ENCODE measurements at regions not wholly inside any gene's neighbourhood (a gene's known extent, or its start where the extent isn't known, plus 50 kb on each side); places are given as distances from the start of the nearest gene placed in this dataset.

DNA sequence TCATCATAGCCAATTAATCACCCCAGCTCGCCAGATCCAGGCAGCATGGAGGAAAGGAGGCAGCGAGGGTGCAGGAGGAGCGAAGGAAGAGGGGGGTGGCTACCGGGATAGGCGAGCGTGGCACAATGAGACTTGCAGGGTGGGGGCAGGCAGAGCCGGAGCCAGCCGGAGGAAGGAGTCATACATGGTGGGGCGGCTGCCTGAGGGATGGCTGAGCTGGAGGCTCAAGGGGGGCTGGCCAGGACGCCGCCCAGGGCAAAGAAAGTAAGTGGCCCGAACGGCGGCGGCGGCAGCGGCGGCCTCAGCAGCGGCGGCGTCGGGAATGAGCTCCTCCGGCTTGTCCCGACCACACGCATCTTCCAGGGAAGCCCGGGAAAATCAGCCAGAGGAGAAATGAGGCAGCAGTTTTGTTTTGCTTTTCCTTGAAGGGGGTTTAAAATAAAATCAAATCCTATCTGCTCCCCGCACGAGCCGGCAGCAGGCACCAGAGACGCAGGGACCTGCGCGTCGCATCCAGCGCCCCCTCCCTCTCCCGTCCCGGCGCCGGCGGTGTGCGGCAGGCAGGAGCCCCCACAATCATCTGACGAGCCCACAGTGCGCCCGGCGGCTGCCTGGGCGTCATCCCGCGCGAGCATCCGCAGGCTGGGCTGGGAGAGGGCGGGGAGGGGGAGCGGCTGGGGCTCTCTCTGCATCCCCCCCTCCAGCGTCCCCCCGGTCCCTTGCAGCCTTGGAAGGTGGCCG, 263.6 kb downstream of the CTTN start:
- no peak for DNase-seq

DNA sequence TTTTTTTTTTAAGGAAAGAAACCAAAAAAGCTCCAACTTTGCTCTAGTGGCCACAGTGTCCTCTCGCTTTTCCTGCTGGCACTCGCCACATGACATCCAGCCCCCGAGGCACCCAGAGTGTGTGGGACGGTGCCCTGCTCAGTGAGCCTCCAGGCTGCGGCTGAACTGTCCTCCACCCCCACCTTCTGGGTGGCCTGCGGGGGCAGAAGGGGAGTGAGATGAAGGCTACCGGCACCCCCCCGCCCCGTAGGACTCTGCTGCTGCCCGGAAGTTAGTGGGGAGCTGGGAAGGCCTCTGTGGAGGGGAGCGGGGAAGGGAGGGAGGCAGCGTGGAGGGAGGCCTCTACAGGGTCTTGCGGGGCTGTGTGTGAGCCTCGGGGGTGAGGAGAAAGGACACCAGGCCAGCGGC, 264.4 kb downstream of the CTTN start:
- no peak for DNase-seq

DNA sequence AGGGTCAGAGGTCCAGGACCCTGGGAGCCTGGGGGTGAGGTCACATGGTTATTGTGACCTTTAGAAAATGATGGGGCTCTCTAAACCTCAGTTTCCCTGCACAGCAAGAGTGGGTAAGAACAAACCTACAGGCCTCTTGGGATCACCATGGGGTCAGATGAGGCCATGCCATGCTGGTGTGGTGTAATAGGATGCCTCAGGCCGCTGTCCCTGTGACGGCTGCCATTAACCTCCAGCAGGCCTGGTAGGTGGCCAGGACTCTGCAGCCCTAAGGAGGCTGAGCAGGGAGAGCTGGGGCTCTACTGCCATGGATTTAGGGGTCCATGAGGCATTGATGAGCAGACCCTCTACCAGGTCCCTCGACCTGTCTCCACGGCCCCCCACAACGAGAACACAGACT, 265.5 kb downstream of the CTTN start:
- no peak for DNase-seq

DNA sequence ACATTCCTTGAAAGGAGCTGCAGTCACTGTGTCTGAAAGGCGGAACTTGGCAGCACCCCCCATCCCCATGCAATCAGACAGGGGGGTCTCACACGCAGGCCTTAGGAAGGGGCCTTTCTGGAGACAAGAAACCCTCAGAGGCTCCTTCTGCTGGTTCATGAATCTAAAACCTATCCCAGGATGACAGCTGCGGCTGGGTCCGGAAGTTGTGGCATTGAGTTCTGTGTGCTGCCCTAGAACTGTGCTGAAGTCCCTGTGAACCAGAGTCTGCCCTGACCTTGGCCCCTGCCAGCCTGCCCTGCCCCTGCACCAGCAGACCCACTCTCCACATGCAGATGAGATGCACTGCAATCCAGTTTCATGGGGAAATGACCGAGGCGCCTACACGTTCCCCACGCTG, 268.0 kb downstream of the CTTN start:
- DNase-seq: no peak

DNA sequence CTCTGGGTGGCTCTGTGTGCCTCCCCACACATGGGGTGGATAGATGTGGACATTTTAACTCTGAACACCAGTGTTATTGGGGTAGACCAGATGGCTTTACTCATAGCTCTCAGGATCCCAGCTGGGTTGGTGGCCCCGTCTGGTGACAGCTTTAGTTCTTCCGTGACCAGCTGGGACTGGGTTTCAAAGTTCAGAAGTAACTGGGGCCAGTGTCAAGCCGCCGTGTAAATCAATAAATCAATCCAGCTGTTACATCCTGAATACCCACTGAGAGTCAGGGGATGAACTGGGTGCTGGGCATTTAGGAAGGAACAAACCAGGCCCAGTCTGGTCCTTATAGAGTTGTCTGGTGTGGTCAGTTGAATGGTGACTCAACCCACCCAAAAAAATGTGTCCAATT, 269.4 kb downstream of the CTTN start:
- DNase-seq: no peak

DNA sequence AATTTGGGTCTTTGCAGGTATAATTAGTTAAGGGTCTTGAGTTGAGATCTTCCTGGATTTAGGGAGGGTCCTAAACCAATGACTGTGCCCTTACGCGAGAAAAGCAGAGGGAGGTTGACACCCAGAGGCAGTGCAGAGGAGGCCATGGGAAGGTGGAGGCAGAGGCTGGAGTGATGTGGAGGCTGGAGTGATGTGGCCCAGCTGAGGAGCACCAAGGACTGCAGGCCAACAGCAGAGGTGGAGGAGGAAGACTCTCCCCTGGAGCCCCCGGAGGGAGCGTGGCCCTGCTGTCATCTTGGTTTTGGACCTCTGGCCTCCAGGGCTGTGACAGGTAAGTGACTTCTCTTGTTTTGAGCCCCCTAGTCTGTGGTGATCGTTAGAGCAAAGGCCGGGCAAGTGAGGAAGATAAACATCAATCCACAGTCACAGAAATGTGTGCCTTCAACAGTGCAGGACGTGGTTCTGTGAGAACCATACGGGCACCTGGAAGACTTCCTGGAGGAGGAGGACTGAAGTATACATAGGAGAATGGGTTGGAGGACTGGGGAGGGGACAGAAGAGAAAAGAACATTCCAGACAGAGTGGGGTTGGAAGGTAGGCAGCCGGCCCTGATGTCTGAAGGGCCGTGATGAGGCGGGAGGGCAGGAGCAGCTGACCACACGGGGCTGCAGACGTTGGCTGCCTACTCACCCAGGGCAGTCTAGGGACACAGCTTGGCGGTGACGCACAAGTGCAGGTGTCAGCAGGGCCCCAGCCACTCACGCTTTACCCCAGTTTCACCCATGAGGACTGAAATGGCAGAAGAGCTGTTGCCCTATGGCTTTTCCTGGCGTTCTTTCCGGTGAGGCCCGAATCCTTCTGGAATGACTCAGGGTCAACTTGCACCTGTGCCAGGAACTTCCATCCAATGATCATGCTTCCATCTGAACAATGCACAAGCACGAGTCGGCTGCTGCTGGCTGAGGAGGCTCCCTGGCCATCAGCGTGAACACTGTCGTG, 270.2 kb downstream of the CTTN start:
- DNase-seq: no peak

DNA sequence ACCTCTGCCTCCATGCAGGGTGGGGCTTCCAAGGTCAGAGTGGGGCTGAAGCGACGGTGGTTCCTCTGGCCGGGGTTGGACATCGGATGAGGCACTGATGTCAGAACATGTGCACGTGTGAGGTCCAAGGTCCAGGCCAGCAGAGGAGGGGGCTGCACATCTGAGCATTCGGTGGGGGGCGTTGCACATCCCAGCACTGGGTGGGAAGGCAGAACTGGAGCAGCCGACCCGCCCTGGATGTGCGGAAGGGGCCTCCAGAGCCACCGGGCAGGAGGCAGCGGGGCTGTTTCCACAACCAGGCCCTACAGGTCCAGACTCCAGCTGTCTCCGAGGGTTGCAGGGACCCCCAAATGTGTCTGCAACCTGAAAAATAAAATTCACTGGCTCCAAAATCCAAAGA, 271.0 kb downstream of the CTTN start:
- no peak for DNase-seq

DNA sequence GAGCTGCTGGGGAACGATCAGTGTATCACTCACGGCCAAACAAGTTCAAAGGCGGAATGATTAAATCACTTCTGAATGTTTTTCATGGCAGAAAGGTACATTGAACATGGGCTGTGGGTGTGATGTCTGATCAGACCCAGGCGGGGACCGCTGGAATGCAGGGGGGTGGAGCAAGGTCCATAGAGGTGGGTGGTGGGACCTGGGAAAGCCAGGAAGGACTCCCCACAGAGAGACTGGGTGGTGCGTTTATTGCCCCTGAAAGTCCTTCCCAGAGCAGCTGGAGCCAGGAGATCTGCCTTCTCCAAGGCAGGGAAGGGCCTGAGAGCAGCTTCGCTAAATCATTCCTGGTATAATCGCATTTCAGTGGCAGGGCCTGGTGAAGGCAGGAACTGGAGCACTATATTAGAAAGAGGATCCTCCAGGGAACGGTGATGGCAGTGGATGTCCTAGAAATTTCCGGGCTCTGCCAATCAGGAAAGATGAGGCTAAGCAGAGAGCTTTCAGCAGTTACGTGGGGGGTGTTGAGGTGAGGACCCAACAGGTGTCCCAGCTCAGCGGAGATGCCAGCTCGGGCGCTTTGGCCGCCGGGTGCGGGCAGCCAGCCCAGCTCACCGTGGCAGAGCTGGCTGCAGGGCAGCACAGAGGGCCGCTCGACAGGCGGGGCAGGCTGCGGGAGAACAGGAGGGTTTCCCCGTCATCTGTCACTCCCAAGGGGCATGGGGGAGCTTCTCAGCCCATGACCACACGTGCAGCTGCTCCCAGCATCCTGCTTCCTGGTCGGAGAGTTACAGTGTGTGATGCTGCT, 271.7 kb downstream of the CTTN start:
- no peak for DNase-seq

DNA sequence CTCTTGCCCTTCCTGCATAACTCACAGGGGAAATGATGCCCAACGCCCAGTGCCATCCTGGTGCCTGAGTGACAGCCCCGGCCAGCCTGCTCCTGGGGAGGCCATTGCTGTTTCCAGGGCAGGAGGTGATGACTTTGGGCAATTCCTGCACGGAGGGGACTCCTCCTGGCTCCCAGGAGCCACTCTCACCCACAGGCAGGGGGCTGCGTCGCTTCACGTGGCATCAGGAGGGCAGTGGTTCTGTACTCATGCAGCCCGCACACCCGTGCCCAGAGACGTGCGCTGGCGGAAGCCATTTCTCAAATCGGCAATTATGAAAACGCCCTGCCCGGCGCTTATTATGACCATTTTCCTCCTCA, 272.3 kb downstream of the CTTN start:
- DNase-seq: no peak

DNA sequence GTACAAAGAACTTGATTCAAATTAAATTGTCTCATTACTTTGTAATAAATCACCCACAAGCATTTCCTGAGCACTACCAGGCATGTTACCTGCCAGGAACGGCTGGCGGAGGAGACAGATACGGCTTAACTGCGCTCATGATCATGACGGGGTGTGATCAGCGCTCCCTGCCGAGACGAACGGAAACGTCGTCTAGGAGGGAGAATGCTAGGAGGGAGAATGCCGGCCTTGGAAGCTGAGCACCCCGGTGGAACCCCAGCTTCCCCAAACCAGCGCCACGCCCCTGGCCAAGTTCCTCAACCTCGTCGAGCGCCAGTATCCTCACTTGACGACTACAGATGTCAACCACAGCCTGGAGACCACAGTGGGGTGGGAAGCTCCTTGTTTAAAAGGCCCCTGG, 272.8 kb downstream of the CTTN start:
- DNase-seq: no peak

DNA sequence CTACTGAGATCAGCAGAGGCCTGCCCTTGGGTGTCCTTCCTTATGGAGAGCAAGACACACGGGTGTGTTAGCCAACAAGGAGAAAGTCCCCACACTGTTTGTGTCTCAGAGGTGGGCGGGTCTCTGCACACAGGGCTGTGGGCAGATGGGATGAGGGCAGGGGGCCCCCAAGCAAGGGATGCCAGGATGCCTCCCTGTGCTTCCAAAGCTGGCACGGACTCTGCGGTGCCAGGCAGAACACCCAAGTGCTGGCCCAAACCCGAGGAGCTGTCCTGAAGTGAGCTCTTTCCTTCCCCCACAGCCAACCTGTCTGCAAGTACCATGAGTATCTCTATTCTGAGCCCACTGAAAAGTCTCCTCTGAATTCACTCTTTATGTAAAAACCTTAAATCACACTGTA, 273.3 kb downstream of the CTTN start:
- DNase-seq: no peak

DNA sequence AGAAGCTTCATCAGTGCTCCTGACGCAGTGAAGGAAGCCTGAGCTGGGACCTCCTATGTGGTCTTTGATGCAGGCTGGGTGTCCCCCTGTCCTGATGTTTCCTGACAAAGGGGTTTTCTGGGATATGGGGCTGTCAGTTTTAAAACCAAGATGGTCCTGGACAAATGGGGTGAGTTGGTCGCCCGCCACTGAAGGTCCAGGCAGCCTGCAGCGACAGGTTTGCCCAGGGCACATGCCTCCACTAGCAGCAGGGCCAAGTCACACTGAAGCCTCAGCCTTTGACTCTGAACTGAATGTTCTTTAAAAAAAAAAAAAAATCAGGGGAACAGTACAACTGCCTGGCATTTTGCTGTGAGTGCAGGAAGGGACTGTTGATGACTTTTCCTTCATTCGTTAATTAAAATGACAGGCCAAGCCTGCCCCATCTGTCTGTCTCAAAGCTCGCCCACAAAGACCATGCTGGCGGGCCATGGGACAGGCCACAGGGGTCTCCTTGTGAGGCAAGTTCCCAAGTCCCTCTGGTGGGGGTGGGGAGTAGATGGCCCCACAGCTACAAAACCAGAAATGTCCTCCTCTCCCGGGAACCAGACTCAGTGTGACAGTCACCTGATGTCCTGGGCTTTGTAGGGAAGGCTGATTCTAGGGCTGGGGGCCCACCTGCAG, 274.8 kb downstream of the CTTN start:
- no peak for DNase-seq

DNA sequence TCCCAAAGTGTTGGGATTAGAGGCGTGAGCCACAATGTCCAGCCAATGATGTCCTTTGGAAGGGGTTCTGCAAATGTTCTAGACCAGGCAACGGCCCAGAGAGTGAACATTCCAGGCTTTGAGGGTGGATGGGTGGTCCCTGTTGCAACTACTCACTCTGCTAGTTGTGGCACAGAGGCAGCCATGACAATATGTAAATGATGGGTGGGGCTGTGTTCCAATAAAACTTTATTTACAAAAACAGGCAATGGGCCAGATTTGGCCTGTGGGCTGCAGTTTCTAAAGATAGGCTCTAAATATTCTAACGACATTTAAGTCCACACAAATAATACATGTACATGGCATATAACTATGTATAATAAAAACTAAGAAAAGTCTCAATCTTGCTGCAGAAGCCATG, 276.3 kb downstream of the CTTN start:
- DNase-seq: no peak

DNA sequence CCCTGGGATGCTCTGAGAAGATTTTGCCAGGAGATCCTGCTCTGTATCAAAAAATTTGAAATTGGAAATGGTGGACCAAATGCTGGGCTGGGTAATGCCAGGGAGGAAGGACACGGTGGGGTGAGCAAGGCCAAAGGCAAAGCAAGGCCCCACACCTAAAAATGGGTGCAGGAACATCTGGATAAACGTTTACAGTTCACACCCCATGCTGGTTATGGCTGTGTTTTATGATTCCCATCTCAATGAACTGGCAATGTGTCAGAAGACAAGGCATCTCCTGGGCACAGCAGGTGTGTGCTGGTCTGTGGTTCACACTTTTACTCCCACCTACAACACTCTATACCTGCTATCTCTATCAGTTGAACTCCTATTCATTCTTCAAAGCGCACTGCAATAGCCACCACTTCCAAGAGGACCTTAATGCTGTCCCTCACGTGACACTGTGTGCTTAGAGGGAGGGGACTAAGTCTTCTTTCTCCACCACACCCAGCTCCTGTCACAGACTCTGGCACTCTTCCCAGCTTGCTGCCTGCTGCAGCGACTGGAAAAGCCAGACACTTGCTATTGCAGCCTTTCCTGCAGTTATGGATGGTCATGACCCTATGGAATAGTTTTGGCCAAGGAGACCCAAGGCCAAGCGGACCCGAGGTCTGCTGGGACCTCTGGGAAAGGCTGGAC, 277.5 kb downstream of the CTTN start:
- no peak for DNase-seq

DNA sequence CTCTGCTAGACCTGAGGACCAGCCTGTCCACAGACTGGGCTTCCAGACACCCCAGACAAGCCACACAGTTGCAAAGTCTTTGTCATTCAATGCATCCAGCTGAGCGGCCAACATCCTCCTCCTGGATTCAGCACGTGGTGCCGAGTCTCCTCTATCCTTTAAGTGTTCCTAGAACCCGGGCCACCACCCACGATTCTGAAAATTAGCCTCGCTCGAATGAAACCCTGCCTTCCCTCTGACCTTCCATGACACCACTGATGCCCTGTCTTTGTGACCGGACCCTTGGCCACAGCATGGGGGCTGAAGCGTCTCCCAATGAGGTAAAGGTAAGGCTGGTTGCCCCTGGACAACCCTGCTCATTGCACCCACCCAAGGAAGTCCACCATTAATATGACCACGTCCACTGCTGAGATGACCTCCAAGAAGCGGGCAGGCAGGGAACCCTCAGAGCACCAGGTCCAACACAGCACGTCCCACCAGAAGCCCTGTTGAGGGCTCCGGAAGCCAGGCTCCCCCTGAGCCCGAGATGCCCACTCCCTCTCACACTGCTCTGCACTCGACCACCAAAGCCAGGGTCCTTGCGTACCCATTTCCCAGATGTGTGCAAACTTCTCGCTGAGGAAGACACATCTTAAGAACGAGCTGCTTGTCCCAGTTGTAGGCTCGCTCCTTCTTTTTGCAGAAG, 279.0 kb downstream of the CTTN start:
- DNase-seq: no peak

DNA sequence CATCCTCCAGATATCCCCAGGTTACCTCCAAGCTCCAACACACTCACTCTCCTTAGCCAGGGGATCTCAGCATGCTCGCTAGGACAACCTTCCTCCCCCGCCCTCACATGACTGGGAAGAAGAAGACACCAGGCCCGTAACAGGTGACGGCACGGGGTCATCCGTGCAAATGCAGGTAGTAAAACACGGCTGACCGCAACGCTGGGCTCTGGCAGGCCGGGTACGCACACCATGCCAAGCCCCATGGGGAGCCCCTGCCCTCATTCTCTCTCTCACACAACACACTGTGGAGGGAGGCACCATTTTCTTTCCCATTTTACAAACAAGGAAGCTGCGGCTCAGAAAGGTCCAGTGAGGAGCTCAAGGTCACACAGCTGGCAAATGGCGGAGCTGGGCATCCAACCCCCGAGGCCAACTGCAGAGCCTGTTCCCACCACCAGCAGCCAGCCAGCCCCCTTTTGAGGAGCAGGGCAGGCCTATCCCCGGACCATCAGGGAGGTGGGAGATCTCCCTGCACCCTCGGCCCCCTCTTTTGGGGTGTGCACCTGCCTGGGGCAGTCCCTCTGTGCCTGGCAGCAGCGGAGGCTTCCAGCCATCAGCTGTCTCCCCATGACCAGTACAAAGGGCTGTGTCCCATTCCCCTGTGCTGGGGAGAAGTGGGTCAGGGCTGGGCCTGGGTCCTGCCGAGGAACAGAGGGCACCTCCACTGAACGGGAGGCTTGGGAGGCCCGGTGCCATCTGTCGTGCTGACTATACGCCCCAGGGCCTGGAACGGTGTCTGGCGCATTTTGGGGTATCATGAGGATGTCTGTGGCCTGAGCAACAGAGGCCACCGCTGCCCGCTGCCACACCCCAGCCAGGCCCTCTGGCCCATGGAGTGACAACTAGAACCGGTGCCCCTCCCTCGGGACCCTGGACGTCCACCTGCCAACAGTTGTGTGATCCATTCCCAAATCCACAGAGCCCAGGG, 280.9 kb downstream of the CTTN start:
- no peak for DNase-seq

DNA sequence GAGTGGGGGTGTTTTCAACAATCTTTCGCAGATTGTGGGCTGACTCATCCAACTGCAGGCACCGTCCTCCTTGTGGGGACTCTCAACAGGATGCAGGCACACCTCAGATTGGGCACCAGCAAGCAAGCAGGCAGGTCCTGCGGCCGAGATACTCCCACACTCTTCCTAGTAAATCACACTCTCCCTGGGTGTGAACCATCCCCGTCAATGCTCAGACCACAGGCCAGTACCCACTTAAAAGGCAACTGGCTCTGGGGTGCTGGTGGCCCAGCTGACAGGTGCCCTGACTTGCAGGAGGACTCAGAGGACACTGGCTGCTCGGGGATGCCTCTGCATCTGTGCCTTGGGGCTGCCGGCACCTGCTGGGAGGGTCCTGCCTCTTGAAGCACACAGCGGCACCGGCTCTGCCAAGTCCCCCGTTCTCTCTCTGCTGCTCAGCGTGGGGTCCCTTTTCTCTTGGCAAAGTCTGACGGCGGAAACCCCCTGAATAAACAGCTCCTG, 282.5 kb downstream of the CTTN start:
- no peak for DNase-seq

DNA sequence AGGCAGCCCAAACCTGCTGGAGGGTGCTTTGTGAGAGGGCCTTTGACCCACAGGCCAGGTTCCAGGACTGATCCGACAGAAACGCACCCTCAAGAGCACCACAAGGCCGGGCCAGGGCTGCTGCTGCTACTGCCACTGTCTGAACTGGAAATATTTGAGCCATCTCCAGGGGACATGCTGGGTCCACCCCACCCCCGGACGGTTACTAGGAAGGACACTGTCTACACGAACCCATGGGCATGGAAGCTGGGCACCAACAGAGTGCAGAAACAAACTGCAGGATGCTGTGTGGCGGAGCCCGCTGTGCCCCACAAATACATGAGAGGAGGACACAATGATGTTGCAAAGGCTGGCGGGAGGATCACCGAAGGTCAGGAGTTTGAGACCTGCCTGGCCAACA, 283.7 kb downstream of the CTTN start:
- no peak for DNase-seq

DNA sequence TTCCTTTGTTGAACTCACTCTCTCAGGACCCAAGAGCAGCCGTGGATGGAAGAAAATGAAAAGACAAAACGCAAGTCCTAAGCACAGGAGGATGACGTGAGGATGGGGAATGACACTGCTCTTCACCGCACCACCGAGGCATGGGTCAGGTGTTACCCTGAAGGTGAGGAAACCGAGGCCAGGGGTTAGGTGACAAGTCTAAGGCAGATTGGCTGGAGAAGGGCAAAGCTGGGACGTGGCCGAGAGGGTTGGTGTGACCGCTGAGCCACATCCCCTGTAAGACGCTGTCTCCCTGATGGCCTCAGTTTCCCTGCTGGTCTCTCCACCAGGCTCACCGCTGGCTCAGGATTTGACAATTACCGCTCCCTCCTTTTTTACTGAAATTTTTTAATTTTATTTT, 284.4 kb downstream of the CTTN start:
- DNase-seq: no peak

DNA sequence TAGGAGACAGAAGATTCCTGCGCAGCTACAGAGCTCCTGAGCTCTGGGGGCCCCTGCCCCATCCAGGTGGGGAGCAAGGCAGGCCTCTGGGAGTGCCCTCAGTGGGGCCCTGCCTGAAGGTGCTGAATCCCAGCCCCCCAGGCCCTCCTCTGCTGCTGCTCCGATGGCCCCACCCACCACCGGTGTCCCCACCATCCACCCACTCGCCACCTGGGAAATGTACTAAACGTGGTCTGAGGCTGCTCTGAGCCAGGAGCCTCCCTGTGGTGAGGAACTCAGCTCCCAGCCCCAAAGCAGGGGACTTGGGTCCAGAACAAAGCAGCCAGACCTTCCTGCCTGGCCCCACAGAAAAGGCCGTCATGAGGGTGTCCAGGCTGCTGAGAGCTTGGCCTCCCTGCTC, 289.4 kb downstream of the CTTN start:
- no peak for DNase-seq
